ENCODE measurements at regions not wholly inside any gene's neighbourhood (a gene's known extent, or its start where the extent isn't known, plus 50 kb on each side); places are given as distances from the start of the nearest gene placed in this dataset.

GRCh38 chr5:6202149-6202967, 176.0 kb downstream of the MED10 start:
- H3K27me3 ChIP-seq (ENCODE audit: insufficient read depth, low read depth, severe bottlenecking) = peaks cover 92% of the 10 kb centered on the region
- H3K4me3 ChIP-seq (ENCODE audit: low read depth, low read length) = no peak overlapping the region
- peak; percentile 34 for DNase-seq
- TF ChIP-seq, protein P1, sequence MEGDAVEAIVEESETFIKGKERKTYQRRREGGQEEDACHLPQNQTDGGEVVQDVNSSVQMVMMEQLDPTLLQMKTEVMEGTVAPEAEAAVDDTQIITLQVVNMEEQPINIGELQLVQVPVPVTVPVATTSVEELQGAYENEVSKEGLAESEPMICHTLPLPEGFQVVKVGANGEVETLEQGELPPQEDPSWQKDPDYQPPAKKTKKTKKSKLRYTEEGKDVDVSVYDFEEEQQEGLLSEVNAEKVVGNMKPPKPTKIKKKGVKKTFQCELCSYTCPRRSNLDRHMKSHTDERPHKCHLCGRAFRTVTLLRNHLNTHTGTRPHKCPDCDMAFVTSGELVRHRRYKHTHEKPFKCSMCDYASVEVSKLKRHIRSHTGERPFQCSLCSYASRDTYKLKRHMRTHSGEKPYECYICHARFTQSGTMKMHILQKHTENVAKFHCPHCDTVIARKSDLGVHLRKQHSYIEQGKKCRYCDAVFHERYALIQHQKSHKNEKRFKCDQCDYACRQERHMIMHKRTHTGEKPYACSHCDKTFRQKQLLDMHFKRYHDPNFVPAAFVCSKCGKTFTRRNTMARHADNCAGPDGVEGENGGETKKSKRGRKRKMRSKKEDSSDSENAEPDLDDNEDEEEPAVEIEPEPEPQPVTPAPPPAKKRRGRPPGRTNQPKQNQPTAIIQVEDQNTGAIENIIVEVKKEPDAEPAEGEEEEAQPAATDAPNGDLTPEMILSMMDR (IDR thresholded peaks at IDR 0.05; ENCODE audit: low read depth, low read length) = peak; percentile 59
- peaks cover 3% of the 10 kb centered on the region for H3K9me3 ChIP-seq (ENCODE audit: severe bottlenecking)
- H3K27ac ChIP-seq = no peak overlapping the region
- H3K36me3 ChIP-seq = no peaks in the 10 kb centered on the region

DNA sequence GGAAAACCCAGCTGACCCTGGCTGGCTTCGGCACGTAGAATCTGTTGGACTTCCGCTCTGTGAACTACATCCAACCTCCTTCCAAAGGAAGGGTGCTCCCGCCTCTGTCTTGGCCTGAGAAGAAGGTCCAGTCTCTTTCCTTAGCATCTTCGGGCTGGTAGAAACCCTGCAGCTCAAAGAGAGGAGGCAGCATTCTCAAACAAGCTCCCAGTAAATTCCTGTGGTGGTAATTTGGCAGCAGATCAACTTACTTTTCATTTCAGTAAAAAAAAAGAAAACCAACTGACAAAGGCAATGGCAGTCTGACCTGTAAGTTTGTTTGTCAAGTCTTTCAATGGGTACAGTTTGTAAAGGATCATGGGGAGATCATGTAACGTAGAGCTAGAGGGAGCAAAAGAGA, 176.7 kb downstream of the MED10 start:
- H3K4me3 ChIP-seq (ENCODE audit: low read depth, low read length) = no peak overlapping the region
- DNase-seq = no peak
- TF ChIP-seq, protein P1 (IDR thresholded peaks at IDR 0.05; ENCODE audit: low read depth, low read length) = no peak
- no peaks in the 10 kb centered on the region for H3K36me3 ChIP-seq
- peaks cover 95% of the 10 kb centered on the region for H3K27me3 ChIP-seq (ENCODE audit: insufficient read depth, low read depth, severe bottlenecking)
- peaks cover 3% of the 10 kb centered on the region for H3K9me3 ChIP-seq (ENCODE audit: severe bottlenecking)
- H3K27ac ChIP-seq = no peak overlapping the region

DNA sequence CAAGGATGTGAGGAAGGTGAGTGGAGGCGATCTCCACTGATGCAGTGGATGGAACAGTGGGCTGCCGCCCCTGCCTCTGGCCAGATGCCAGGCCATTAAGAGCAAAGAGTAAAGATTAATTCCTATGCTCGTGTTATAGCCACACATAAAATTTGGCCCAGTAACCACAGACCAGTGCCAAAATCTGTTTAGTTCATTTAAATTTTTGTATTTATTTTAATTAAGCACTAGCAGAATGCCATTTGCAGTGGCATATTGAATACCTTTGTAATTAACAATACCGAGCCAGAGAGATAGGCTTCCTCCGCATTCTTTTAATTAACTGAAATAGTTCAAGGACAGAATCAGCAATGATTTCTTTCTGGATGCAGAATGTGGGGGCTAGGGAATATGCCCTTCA, 179.8 kb downstream of the MED10 start:
- Histone ChIP-seq H3K36me3 (no peaks in the 10 kb centered on the region), H3K27ac (no peak overlapping the region), H3K4me3 (ENCODE audit: low read depth, low read length) (no peak overlapping the region), H3K27me3 (ENCODE audit: insufficient read depth, low read depth, severe bottlenecking) (peaks cover 95% of the 10 kb centered on the region), H3K9me3 (ENCODE audit: severe bottlenecking) (no peaks in the 10 kb centered on the region)
- DNase-seq = no peak
- TF ChIP-seq, protein P1 (IDR thresholded peaks at IDR 0.05; ENCODE audit: low read depth, low read length) = no peak

DNA sequence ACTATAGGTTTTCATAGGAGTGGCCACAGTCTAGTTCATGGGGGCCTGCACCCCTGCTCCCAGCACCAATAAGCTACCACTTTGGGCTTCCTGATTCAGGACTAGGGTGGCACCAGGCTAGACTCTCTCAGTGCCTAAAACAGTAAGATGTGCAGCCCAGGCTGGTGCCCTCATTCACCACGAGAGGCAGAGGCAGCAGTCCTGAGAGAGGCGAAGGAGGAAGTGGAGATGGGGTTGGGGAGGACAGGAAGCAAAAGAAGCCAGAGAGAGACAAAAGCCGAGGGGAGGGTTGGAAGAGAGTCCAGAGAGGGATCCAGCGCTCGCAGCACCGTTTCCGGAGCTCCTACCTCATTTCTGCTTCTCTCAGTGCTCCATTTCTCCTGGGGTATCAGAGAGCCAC, 180.9 kb downstream of the MED10 start:
- DNase-seq = no peak
- Histone ChIP-seq H3K36me3 (no peaks in the 10 kb centered on the region), H3K27ac (no peak overlapping the region), H3K9me3 (ENCODE audit: severe bottlenecking) (no peaks in the 10 kb centered on the region), H3K4me3 (ENCODE audit: low read depth, low read length) (no peak overlapping the region), H3K27me3 (ENCODE audit: insufficient read depth, low read depth, severe bottlenecking) (peaks cover 97% of the 10 kb centered on the region)
- TF ChIP-seq, protein P1 (IDR thresholded peaks at IDR 0.05; ENCODE audit: low read depth, low read length) = no peak

DNA sequence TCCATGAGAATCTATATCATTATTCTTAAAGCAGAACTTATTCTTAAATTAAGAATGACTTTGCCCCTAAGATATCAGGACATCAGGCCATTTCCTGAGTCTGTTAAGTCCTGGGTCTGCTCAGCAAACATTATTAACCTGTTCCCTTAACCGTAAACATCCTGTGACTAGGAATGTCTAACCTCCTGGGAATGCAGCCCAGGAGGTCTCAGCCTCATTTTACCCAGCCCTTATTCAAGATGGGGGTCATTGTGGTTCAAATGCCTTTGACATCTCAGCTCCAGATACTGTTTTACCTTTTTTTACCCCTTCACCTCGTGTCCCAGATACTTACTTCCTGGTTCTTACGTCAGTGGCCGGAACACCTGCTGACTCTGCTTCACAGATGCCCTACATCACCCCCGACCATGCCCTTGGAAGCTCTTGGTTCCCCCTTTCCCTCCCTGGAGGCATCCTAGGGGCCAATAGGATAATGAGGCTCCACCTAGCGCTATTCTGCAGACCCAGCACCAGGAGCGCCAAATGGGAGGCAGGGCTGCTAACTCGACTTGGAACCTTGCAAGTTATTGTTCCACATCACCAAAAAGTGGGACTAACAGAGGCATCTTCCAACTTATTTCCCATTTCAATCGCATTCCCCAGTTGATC, 182.5 kb downstream of the MED10 start:
- Histone ChIP-seq H3K9me3 (ENCODE audit: severe bottlenecking) (no peaks in the 10 kb centered on the region), H3K27me3 (ENCODE audit: insufficient read depth, low read depth, severe bottlenecking) (peaks cover 94% of the 10 kb centered on the region), H3K27ac (no peak overlapping the region), H3K4me3 (ENCODE audit: low read depth, low read length) (no peak overlapping the region), H3K36me3 (no peaks in the 10 kb centered on the region)
- TF ChIP-seq, protein P1 (IDR thresholded peaks at IDR 0.05; ENCODE audit: low read depth, low read length) = no peak
- no peak for DNase-seq
